ENCODE measurements at regions not wholly inside any gene's neighbourhood (a gene's known extent, or its start where the extent isn't known, plus 50 kb on each side); places are given as distances from the start of the nearest gene placed in this dataset.

DNA sequence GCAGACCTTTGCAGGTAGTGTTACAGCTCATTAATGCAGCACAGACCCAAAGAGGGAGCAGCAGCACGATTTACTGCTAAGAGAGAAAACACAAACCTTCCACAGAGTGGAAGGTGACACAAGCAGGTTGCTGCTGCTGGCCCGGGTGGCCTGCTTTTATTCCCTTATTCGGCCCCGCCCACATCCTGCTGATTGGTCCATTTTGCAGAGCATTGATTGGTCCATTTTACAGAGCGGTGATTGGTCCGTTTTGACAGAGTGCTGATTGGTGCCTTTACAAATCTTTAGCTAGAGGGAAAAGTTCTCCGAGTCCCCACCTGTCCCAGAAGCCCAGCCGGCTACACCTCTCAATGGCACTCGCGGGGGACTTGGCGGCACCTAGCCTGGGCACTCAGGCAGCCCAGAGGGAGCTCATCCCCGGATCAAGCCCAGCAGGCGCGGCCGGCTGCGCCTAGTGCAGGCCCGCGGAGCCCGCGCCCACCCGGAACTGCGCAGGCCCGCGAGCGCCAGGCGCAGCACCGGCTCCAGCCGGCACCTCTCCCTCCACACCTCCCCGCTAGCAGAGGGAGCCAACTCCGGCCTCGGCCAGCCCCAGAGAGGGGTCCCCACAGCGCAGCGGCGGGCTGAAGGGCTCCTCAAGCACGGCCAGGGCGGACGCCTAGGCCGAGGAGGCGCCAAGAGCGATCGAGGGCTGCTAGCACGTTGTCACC is 825.6 kb upstream of the HS6ST1 start:
- no peak for DNase-seq (ENCODE audit: low spot score)

GRCh38 chr2:129152514-129152913 is 827.0 kb upstream of the RAB6C start:
- DNase-seq (ENCODE audit: low spot score), result no peak

- no peak for DNase-seq (ENCODE audit: low spot score)
Measured at GRCh38 chr2:129160879-129161278, 818.6 kb upstream of the RAB6C start.

DNA sequence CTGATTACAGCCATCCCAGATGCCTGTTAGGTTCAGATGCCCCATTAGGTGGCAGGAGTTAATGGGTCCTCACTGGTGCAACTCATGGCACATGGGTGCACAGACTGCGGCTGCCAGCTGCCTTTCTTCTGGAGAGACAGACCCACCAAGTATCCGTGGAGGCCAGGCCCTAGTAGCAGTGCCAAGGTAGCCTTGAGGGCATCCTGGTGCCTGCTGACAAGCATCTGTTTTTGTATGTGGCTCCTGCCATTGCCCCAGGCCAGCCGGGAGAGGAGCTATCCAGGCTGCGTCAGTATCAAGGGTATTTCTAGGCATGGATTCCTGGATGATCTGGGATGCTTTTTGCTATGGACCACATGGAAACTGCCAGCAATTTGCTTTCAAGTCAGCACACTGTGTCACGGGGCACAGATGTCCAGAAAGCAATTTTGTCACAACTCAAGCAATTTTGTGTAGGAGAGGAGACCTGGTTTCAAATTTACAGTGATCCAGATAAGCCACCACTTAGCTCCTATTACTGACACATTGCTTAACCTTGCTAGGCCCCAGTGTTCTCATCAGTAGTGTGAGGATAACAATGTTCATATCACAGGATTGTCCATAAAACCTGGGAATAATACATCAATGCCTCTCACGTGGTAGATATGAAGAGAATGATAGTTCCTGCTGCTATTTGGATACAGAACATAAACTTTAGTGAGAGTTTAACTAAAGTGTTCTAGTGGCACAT is 815.1 kb upstream of the RAB6C start:
- DNase-seq (ENCODE audit: low spot score), result no peak

DNA sequence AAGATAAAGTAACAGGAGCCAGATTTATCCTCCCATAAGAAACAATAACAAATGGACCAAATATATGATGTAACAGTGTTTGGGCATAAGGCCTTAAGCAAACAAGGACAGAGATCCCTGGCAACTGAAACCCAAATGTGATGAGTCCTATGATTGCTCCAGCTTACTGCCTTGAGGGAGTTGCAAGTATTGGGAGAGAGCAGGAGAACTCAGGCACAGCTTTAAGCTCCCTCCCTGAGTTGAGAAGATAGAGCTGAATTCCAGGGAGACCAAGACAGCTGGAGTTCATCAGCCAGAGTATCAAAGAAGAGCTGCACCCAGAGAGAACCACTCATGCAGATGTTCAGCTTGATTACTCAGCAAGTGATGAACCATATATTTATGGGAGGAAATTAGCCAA is 814.5 kb upstream of the RAB6C start:
- no peak for DNase-seq (ENCODE audit: low spot score)

DNA sequence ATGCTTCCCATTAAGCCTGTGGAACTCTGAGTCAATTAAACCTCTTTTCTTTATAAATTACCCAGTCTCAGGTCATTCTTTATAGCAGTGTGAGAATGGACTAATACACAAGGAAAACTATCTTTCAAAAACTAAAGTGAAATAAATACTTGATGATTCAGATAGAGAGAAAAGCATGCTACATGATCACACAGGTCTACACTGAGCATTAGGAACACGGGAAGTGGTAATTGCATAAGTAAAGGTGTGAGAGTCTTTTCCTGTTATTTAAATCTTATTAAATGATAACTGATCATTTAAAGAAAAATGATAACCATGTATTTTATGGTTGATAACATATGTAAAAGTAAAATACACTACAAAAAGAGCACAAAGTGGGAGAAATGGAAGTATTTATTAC is 812.0 kb upstream of the RAB6C start:
- no peak for DNase-seq (ENCODE audit: low spot score)

DNA sequence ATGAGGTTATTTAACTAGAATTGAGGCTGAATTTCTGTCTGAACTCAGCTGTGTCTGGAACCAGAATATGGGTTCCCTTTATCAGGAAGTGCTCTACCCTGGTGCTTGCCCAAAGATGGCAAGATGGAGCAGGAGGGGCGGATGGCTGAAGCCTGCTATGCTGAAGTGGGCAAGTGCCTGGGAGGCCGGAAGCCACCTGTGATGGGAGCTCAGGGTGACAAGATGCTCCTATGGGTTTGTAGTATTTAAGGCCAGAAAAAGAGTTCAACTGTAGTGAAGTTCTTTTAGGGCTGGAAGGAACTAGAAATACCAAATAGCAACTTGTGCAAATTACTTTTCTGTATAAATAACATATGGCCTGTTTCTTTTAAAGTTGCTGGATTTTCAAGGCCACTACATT is 808.9 kb upstream of the RAB6C start:
- no peak for DNase-seq (ENCODE audit: low spot score)

- no peak for DNase-seq (ENCODE audit: low spot score)
Measured at GRCh38 chr2:129174143-129174542, 805.3 kb upstream of the RAB6C start.

DNA sequence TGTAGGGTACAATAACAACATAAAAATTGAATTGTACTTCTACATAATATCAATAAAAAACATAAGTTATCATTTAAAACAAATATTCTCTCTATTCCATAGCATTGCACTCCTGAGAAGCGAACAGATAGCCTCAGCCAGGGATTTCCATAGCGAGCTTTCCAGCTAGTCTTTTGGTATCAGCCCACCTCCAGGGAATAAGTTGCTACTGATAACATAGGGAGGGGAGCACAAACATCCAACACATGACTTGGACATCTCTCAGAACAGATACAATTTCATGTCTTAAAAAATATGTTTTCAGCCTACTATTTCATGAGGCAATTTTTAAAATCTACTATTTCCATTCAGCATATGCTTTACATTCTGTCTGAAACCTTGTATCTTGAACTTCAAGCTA is 804.4 kb upstream of the RAB6C start:
- no peak for DNase-seq (ENCODE audit: low spot score)

DNA sequence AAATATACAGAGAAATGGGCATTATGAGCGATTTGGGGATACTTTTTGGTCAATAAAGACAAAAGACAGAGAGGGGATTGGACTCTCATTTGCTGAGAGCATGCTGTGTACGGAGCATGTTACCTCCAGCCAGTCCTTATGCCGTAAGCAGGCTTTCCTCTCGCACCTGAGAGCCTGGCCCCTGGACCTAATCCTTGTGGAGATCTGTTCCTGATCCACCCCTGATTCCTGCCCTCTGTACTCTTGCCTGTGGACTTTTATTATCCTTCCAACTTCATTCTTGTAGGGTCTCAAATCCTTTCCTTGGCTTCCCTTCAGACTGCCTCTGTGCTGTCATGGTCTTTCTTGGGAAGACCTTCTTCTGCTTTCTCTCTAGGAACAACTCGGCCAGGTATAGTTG is 803.1 kb upstream of the RAB6C start:
- no peak for DNase-seq (ENCODE audit: low spot score)

GRCh38 chr2:129178356-129178755 is 801.1 kb upstream of the RAB6C start:
- DNase-seq (ENCODE audit: low spot score), result no peak

- DNase-seq (ENCODE audit: low spot score), result no peak
Measured at GRCh38 chr2:129179199-129179598, 800.3 kb upstream of the RAB6C start.

- no peak for DNase-seq (ENCODE audit: low spot score)
Measured at GRCh38 chr2:129180124-129180716, 799.2 kb upstream of the RAB6C start.

DNA sequence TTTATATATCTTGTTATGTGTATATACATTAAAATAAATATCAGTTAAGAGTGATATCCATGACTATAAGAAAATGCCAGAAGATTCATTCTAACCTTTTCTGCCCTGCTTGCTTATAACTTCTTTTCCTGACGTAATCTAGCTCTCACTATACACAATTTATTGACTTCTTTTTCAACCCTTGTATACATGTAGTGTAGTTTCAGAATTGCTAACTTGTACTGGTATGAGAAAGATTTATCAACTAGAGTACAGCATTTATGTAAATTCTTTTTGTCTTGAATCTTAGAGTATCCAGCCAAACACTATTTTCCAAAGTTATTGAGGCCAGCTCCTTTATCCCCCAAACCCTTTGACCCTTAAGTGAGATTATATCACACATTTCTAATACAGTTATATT is 798.0 kb upstream of the RAB6C start:
- DNase-seq (ENCODE audit: low spot score), result no peak

- DNase-seq (ENCODE audit: low spot score), result no peak
Measured at GRCh38 chr2:129181963-129182362, 797.5 kb upstream of the RAB6C start.

GRCh38 chr2:129187343-129187742 is 792.1 kb upstream of the RAB6C start:
- DNase-seq (ENCODE audit: low spot score), result no peak

- DNase-seq (ENCODE audit: low spot score), result no peak
Measured at GRCh38 chr2:129188451-129188850, 791.0 kb upstream of the RAB6C start.

- no peak for DNase-seq (ENCODE audit: low spot score)
Measured at GRCh38 chr2:129189617-129190319, 789.7 kb upstream of the RAB6C start.

- no peak for DNase-seq (ENCODE audit: low spot score)
Measured at GRCh38 chr2:129190494-129190893, 789.0 kb upstream of the RAB6C start.

- DNase-seq (ENCODE audit: low spot score), result no peak
Measured at GRCh38 chr2:129191530-129191929, 787.9 kb upstream of the RAB6C start.

- DNase-seq (ENCODE audit: low spot score), result no peak
Measured at GRCh38 chr2:129192117-129192516, 787.3 kb upstream of the RAB6C start.

DNA sequence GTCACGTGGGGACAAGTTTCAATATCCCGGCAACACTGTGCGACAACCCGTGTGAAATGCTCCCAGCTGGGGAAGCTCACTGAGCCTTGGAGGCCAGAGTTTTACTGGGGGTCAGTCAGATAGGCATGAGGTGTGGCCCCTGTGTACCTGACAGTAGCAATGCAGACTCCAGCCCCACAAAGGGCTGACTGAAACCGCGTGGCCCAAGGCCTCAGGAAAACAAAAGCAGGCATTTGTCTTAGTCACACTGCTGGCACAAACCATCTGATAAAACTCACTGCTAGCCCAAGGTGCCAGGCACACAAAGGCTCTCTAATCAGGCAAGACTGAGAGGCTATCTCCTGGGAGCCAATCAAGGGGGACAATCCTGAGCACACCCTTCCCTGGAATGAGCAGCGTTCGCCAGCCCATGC is 786.6 kb upstream of the RAB6C start:
- no peak for DNase-seq (ENCODE audit: low spot score)

DNA sequence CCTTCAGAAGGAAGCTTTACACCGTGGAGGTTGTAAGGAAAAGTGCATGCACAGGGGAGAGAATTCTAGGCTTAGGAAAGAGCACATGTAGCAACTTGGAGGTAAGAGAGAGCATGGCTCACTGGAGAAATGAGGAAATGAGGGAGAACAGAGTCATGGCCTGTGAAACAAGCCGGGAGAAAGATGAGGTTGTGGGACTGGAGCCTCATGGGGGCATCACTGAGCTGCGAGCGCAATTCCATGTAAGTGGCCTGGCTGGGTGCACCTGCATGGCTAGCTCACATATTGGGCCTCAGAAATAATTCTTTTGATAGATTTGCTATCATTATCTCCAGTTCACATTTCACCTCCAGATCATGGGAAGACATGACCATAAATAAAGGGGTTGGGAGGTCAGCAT is 785.5 kb upstream of the RAB6C start:
- no peak for DNase-seq (ENCODE audit: low spot score)
